Skin epidermis (tissue), 12 donors: ENCODE measurements at regions not wholly inside any gene's neighbourhood (a gene's known extent, or its start where the extent isn't known, plus 50 kb on each side); places are given as distances from the start of the nearest gene placed in this dataset.
"Not testable (repeated sequence)": the region's sequence is repeated elsewhere in the genome, so short reads cannot be mapped to it uniquely, and the experiment has no call there.

Experiments
- H3K27ac ChIP-seq, 21 experiments: fragments of 200-600 bp; sonication (generic) in 11 of 21; one replicate each; pipeline ENCODE4 v1.5.0; 2020; ENCODE audit warnings: mild to moderate bottlenecking in 3 of 21, inconsistent platforms in 2 of 21, moderate library complexity in 2 of 21
- H3K4me3 ChIP-seq, 7 experiments: fragments of 200-600 bp; sonication (generic) in 2 of 7; one replicate each; pipeline ENCODE4 v1.5.0; 2020; ENCODE audit warnings: inconsistent platforms in 2 of 7, mild to moderate bottlenecking in 2 of 7, moderate library complexity in 1 of 7

DNA sequence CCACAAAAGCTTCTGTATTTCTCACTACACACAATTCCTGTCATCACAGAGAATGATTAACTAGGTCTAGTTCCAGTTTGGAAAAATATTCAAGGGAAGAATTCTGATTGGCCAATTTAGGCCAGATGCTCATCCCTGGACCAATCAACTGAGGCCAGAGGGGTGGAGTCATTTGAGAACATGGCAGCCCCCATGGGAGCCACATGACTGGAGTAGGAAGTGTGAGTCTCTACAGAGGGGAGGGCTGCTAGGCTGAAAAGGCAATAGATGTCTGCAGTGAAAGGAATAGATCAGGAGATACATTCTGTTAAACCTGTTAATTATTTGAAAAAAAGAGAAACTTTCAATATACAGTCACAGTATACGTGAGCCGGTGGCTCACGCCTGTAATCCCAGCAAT is 125.2 kb downstream of the UNC93B1 start:
- not testable (repeated sequence) for H3K4me3 ChIP-seq, H3K27ac ChIP-seq

- H3K27ac ChIP-seq, H3K4me3 ChIP-seq: not testable (repeated sequence)
Measured at GRCh38 chr11:67877316-67877715, 126.6 kb downstream of the UNC93B1 start.

- H3K4me3 ChIP-seq, H3K27ac ChIP-seq: not testable (repeated sequence)
Measured at GRCh38 chr11:67873223-67873622, 130.7 kb downstream of the UNC93B1 start.

- H3K4me3 ChIP-seq, H3K27ac ChIP-seq: not testable (repeated sequence)
Measured at GRCh38 chr11:67871168-67871567, 132.7 kb downstream of the UNC93B1 start.

DNA sequence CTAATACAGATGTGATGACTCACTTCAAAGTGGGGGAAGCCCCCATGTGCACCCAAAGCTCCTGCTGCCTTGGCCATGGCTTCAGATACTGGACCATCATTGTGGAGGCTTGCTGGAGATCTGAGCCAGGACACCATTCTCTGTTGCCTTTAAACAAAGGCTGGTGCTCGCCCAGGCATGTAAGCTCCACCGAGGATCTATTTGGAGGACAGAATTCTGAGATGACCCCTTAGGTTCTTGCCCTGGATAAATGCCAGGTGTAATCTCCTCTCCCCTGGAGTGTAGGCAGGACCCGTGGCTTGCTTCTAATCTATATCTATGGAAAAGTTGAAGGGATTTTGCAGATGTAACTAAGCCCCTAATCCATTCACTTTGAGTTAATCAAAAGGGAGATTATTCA is 141.0 kb downstream of the UNC93B1 start:
- H3K4me3 ChIP-seq, H3K27ac ChIP-seq: not testable (repeated sequence)

GRCh38 chr11:67859513-67860161 is 144.3 kb downstream of the UNC93B1 start:
- H3K27ac ChIP-seq, H3K4me3 ChIP-seq: not testable (repeated sequence)

- H3K4me3 ChIP-seq, H3K27ac ChIP-seq: not testable (repeated sequence)
Measured at GRCh38 chr11:67850747-67851146, 153.2 kb downstream of the UNC93B1 start.

GRCh38 chr11:67849766-67850165 is 154.1 kb downstream of the UNC93B1 start:
- peak overlapping the region in 2 of 21 experiments; percentile 12 to 33 for H3K27ac ChIP-seq
- not testable (repeated sequence) for H3K4me3 ChIP-seq

- peak overlapping the region in 2 of 7 experiments; percentile 25 to 31 for H3K4me3 ChIP-seq
- peak overlapping the region in 8 of 21 experiments; percentile 23 to 74 (median 50) for H3K27ac ChIP-seq
Measured at GRCh38 chr11:67847896-67848875, 155.7 kb downstream of the UNC93B1 start.

DNA sequence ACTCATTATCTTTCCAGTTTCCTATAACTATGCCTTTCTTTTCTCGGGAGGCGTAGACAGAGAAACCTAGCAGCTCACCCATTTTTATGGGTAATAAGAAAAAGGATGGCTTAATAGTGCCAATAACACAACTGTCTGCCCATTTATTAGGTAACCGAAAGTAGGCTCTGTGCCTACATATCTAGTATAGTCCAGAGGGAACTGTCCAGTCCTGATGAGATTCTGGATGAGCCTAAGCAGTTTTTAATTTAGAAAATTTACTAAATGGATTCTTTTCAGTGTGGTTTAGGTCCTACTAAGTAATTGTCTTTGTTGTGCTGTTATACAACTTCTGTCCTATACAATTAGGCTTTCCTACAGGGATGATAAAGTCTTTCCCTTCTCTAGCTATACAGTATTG is 157.6 kb downstream of the UNC93B1 start:
- H3K27ac ChIP-seq, H3K4me3 ChIP-seq: not testable (repeated sequence)

DNA sequence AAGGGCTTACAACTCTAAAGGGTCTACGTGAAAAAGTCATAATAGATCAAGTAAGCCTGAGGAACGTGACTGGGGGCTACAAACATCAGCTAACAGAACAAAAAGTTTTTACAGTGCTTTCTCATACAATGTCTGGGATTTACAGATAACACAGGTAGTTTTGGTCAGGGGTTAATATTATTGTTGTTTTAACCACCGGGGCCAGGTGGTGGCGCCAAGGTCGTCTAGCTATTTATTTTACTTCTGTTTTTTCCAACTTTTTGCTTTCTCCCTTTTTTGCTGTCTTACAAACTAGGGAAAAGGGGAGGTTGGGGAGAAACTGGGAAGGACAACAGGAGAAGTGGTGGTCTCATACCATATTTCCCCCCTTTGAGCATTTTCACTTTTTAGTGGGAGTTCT is 158.6 kb downstream of the UNC93B1 start:
- not testable (repeated sequence) for H3K4me3 ChIP-seq, H3K27ac ChIP-seq

DNA sequence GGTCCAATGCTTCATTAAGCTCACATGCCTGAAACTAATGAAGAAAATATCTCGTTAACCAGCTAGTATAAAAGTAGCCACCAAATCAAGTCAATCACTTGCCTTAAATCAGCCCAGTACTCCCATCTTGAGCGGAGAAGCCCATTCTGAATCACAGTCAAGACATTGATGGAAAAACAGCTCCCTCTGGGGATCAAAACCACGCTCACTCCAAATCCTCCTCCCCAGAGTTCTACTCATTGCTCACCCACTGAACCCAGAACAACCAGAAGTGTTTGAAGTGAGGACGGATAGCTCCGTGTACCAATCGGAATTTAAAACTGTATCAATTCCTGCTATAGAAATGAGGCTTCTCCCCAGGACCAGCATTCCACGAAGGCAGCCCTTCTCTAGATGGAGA is 163.3 kb downstream of the UNC93B1 start:
- not testable (repeated sequence) for H3K27ac ChIP-seq, H3K4me3 ChIP-seq

DNA sequence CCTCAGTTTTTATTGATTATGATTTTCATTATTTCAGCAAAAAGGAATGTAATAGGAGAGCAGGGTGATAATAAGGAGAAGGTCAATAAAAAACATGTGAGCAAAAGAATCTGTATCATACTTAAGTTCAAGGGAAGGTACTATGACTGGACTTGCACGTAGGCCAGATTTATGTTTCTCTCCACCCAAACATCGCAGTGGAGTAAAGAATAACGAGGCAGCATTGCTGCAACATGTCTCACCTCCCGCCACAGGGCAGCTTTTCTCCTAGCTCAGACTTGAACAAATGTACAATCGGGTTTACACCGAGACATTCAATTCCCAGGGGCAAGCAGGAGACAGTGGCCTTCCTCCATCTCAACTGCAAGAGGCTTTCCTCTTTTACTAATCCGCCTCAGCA is 155.7 kb upstream of the ALDH3B2 start:
- H3K27ac ChIP-seq, H3K4me3 ChIP-seq: not testable (repeated sequence)

DNA sequence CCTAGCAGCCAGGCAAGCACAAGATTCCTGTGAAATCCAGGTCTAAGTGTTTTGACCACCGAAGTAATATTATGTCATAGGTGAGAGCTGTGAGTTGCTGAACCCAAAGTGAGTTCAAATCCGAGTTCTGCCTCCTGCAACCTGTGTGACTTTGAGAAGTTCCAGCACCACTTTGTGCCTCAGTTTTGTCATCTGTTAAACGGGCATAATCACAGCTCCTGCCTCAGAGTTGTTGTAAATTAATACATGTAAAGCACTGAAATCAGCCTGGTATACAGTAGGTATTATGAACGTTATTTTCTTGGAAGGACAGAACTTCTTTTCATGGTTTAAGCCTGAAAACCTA is 152.5 kb upstream of the ALDH3B2 start:
- H3K27ac ChIP-seq, H3K4me3 ChIP-seq: not testable (repeated sequence)

- not testable (repeated sequence) for H3K4me3 ChIP-seq, H3K27ac ChIP-seq
Measured at GRCh38 chr11:67826028-67826950, 151.9 kb upstream of the ALDH3B2 start.

DNA sequence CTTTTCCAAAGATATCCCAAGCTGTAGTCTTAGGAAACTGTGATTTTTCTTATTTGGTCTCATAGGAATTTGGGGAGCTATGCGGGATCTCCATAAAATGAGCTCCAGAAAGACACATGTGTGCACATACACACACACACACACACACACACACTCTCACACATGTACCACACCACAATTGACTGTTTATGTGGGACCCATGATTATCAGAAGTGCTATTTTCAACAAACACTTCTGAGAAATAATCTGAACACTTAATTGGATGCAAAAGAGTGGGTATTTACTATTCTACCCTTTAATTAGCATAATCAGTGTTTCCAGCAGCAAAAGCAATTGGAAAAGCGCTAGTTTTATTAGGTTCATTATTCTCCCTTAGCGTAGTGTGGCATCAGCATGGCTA is 150.4 kb upstream of the ALDH3B2 start:
- H3K4me3 ChIP-seq, H3K27ac ChIP-seq: not testable (repeated sequence)

GRCh38 chr11:67820081-67820480 is 145.7 kb upstream of the ALDH3B2 start:
- Histone ChIP-seq H3K4me3 (no peak overlapping the region), H3K27ac (no peak overlapping the region)

DNA sequence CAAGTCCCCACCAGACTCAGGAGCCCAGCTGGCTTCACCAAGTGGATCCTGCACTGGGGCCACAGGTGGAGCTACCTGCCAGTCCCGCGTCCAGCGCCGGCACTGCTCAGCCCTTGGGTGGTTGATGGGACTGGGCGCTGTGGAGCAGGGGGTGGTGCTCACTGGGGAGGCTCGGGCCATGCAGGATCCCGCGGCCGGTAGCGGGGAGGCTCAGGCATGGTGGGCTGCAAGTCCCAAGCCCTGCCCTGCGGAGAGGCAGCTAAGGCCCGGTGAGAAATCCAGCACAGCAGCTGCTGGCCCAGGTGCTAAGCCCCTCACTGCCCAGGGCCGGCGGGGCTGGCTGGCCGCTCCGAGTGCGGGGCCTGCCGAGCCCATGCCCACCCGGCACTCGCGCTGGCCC is 143.1 kb upstream of the ALDH3B2 start:
- H3K4me3 ChIP-seq, H3K27ac ChIP-seq: not testable (repeated sequence)

GRCh38 chr11:67809301-67809700 is 134.9 kb upstream of the ALDH3B2 start:
- H3K4me3 ChIP-seq, H3K27ac ChIP-seq: not testable (repeated sequence)

GRCh38 chr11:67807896-67808295 is 133.5 kb upstream of the ALDH3B2 start:
- not testable (repeated sequence) for H3K4me3 ChIP-seq, H3K27ac ChIP-seq
